Left ventricle myocardium superior (tissue), 1 donor: ENCODE measurements at regions not wholly inside any gene's neighbourhood (a gene's known extent, or its start where the extent isn't known, plus 50 kb on each side); places are given as distances from the start of the nearest gene placed in this dataset.
"Not testable (repeated sequence)": the region's sequence is repeated elsewhere in the genome, so short reads cannot be mapped to it uniquely, and the experiment has no call there.

ENCODE experiments used
- ATAC-seq: fragments of 200-7000 bp; cut with Tn5 transposase; one replicate; pipeline ENCODE4 v1.9.1; 2020; ENCODE audit warnings: mild to moderate bottlenecking, moderate library complexity
- DNase-seq: peaks from one replicate; pipeline ENCODE4 v3.0.0-alpha.2; 2020
- intact Hi-C: fragments of 100-400 bp; cut with micrococcal nuclease; formaldehyde crosslinking; loops from one replicate; pipeline ENCODE4 v1.11.0; 2022
- donor health status: DM: no; HTN: yes; CAD: no; lungs with severe emphysema.

GRCh38 chr7:131786204-131786603, 229.8 kb upstream of the PODXL start:
- no peak for ATAC-seq
- intact Hi-C loops: no loop called here
- no peak for DNase-seq

GRCh38 chr7:131778601-131779000, 222.2 kb upstream of the PODXL start:
- intact Hi-C loops: no loop called here
- no peak for ATAC-seq

GRCh38 chr7:131774419-131775220, 218.2 kb upstream of the PODXL start:
- intact Hi-C loops: no loop called here
- ATAC-seq (no peak), DNase-seq (no peak)

More at GRCh38 chr7:131778601-131779000, 222.2 kb upstream of the PODXL start:
- DNase-seq: no peak

- ATAC-seq (no peak), DNase-seq (no peak)
- intact Hi-C loops: no loop called here
These were observed 217.0 kb upstream of the PODXL start for GRCh38 chr7:131773413-131773812.

- intact Hi-C loops: no loop called here
- no peak for ATAC-seq
- DNase-seq: no peak
These were observed 212.8 kb upstream of the PODXL start for GRCh38 chr7:131769241-131769640.

- no peak for ATAC-seq
- no peak for DNase-seq
- intact Hi-C loops: no loop called here
These were observed 211.2 kb upstream of the PODXL start for GRCh38 chr7:131767591-131767990.

GRCh38 chr7:131765575-131765974, 209.1 kb upstream of the PODXL start:
- ATAC-seq (no peak), DNase-seq (no peak)
- intact Hi-C loops: no loop called here

GRCh38 chr7:131764143-131764775, 207.8 kb upstream of the PODXL start:
- intact Hi-C loops: no loop called here
- DNase-seq (no peak), ATAC-seq (no peak)

- ATAC-seq: no peak
- intact Hi-C loops: no loop called here
These were observed 206.3 kb upstream of the PODXL start for GRCh38 chr7:131762753-131763152.

GRCh38 chr7:131755801-131756200, 199.4 kb upstream of the PODXL start:
- intact Hi-C loops, ATAC-seq, DNase-seq: not testable (repeated sequence)

More at GRCh38 chr7:131762753-131763152, 206.3 kb upstream of the PODXL start:
- DNase-seq: no peak

- no peak for ATAC-seq
- DNase-seq: no peak
- intact Hi-C loops: no loop called here
These were observed 197.3 kb upstream of the PODXL start for GRCh38 chr7:131753620-131754222.

- DNase-seq: no peak
- intact Hi-C loops: no loop called here
- ATAC-seq: no peak
These were observed 191.3 kb upstream of the PODXL start for GRCh38 chr7:131747658-131748232.

- intact Hi-C loops: no loop called here
- ATAC-seq (peak; percentile 46), DNase-seq (peak; percentile 56)
These were observed 189.2 kb upstream of the PODXL start for GRCh38 chr7:131745390-131746248.

- ATAC-seq: no peak
- DNase-seq: no peak
- intact Hi-C loops: no loop called here
These were observed 185.0 kb upstream of the PODXL start for GRCh38 chr7:131741446-131741845.

- intact Hi-C loops: no loop called here
- DNase-seq (no peak), ATAC-seq (no peak)
These were observed 181.5 kb upstream of the PODXL start for GRCh38 chr7:131737746-131738465.

GRCh38 chr7:131735101-131735500, 178.7 kb upstream of the PODXL start:
- ATAC-seq: no peak
- intact Hi-C loops: no loop called here
- no peak for DNase-seq

- DNase-seq (no peak), ATAC-seq (no peak)
- intact Hi-C loops: no loop called here
These were observed 177.2 kb upstream of the PODXL start for GRCh38 chr7:131733604-131734003.

- DNase-seq (no peak), ATAC-seq (no peak)
- intact Hi-C loops: no loop called here
These were observed 170.8 kb upstream of the PODXL start for GRCh38 chr7:131727189-131727588.

- no peak for DNase-seq
- intact Hi-C loops: no loop called here
These were observed 170.3 kb upstream of the PODXL start for GRCh38 chr7:131726686-131727085.

More at GRCh38 chr7:131726686-131727085, 170.3 kb upstream of the PODXL start:
- ATAC-seq: no peak
